ENCODE measurements at regions not wholly inside any gene's neighbourhood (a gene's known extent, or its start where the extent isn't known, plus 50 kb on each side); places are given as distances from the start of the nearest gene placed in this dataset.

DNA sequence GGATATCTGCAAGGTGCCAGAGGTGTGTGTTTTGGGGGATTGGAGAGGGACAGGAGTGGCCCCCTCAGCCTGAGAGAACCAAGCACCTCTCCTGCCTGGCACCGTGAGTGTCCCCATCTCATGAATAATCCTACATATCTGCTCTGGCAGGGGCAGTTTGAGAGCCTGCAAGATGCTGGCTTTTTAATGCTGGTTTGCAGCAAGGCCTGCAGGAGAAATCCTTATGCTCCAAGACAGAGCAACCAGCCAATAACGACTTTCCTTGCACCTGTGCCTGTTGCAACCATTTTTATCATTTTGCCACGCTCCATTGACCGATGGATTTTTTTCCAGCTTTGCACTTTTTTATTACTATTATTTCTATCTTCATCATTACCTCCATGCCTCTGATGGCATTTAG is 259.4 kb upstream of the SKOR2 start:
- DNase-seq, result no peak
- no peaks in the 10 kb centered on the region for H3K9me3 ChIP-seq
- TF ChIP-seq, protein P1, sequence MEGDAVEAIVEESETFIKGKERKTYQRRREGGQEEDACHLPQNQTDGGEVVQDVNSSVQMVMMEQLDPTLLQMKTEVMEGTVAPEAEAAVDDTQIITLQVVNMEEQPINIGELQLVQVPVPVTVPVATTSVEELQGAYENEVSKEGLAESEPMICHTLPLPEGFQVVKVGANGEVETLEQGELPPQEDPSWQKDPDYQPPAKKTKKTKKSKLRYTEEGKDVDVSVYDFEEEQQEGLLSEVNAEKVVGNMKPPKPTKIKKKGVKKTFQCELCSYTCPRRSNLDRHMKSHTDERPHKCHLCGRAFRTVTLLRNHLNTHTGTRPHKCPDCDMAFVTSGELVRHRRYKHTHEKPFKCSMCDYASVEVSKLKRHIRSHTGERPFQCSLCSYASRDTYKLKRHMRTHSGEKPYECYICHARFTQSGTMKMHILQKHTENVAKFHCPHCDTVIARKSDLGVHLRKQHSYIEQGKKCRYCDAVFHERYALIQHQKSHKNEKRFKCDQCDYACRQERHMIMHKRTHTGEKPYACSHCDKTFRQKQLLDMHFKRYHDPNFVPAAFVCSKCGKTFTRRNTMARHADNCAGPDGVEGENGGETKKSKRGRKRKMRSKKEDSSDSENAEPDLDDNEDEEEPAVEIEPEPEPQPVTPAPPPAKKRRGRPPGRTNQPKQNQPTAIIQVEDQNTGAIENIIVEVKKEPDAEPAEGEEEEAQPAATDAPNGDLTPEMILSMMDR (IDR thresholded peaks at IDR 0.05; ENCODE audit: low read depth, low read length), result no peak
- H3K4me1 ChIP-seq, result no peaks in the 10 kb centered on the region
- no peaks in the 10 kb centered on the region for H3K36me3 ChIP-seq
- no peak overlapping the region for H3K4me3 ChIP-seq (ENCODE audit: low read depth, low read length)
- H3K27me3 ChIP-seq, result no peaks in the 10 kb centered on the region

DNA sequence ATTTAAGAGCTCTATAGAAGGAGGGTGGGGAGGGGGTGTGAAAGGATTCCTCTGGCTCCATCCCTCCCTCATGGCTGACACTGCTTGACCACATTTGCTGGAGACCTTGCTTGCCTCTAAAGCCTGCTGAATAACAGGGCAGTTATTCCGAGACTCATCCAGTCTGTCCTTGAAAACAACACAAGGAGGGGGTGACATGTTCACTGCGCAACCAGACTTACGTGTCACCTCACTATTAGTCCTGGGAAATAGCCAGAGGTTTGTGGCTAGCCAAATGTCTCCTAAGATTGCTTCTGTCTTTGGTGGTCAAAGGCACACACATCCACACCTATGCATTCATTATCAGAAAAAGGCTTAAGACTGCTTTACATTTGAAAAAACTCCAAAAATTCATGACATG is 256.2 kb upstream of the SKOR2 start:
- no peaks in the 10 kb centered on the region for H3K27me3 ChIP-seq
- no peaks in the 10 kb centered on the region for H3K36me3 ChIP-seq
- TF ChIP-seq, protein P1 (IDR thresholded peaks at IDR 0.05; ENCODE audit: low read depth, low read length), result no peak
- no peak overlapping the region for H3K4me3 ChIP-seq (ENCODE audit: low read depth, low read length)
- H3K4me1 ChIP-seq, result no peaks in the 10 kb centered on the region
- H3K9me3 ChIP-seq, result no peaks in the 10 kb centered on the region
- no peak for DNase-seq

DNA sequence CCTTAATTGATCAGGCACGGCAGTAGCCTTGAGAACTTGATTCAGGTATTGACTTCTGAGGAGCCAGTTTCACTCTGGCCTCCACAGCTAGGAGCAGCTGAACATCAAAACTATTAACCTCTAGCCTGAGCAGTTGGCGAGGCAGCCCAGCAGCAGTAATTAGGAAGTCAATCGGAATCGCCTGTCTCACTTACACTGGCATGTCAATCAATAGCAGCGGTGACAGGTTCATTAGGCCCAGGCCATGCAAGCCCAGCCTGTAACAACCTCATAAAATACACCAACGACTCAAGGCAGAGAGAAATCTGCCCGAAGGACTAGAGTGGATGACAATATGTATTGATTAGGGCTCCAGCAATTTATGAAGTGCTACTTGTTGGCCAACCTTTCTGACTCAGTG is 255.4 kb upstream of the SKOR2 start:
- no peaks in the 10 kb centered on the region for H3K4me1 ChIP-seq
- H3K4me3 ChIP-seq (ENCODE audit: low read depth, low read length), result no peak overlapping the region
- H3K36me3 ChIP-seq, result no peaks in the 10 kb centered on the region
- H3K27me3 ChIP-seq, result no peaks in the 10 kb centered on the region
- TF ChIP-seq, protein P1 (IDR thresholded peaks at IDR 0.05; ENCODE audit: low read depth, low read length), result no peak
- H3K9me3 ChIP-seq, result no peaks in the 10 kb centered on the region
- no peak for DNase-seq

DNA sequence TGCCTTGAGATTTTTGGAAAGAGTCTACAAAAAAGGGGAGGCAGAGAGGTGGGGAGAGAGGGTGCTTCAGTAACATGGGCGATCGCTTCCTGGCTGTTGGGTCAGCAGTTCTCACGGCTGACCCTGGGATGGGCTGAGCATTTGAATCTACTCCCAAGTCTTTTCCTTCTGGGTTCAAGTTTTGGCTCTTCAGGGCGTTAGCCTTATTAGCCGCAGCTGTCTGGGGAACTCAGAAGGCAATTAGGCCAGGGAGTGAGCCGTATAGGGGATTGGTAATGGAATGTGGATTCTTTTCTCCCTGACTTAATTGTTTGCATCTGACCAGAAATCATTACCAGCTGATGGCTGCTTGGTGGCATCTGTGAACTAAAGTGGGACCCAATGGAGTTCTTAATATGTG is 250.5 kb upstream of the SKOR2 start:
- Histone ChIP-seq H3K4me1 (no peaks in the 10 kb centered on the region), H3K4me3 (ENCODE audit: low read depth, low read length) (no peak overlapping the region), H3K9me3 (no peaks in the 10 kb centered on the region), H3K27me3 (no peaks in the 10 kb centered on the region), H3K36me3 (no peaks in the 10 kb centered on the region)
- TF ChIP-seq, protein P1 (IDR thresholded peaks at IDR 0.05; ENCODE audit: low read depth, low read length), result no peak
- no peak for DNase-seq

DNA sequence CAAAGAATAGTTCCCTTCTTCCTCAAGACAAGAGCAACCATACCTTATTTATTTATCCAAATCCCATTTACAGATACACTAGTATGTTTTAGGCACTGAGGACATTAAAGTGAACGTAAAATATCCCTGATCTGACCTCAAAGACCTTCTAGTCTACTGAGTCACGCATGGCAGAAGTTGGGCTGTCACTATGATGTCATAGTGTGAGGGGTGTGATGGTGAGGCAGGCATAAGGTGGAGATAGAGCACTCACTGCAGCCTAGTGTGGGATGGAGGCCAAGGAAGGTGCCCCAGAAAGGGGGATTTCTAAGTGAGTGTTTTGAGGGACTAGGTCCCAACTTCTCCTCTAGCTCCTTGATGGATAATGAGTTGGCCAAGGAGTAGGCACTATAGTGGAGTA is 249.5 kb upstream of the SKOR2 start:
- DNase-seq, result no peak
- Histone ChIP-seq H3K4me3 (ENCODE audit: low read depth, low read length) (no peak overlapping the region), H3K4me1 (no peaks in the 10 kb centered on the region), H3K27me3 (no peaks in the 10 kb centered on the region), H3K9me3 (no peaks in the 10 kb centered on the region), H3K36me3 (no peaks in the 10 kb centered on the region)
- TF ChIP-seq, protein P1 (IDR thresholded peaks at IDR 0.05; ENCODE audit: low read depth, low read length), result no peak

DNA sequence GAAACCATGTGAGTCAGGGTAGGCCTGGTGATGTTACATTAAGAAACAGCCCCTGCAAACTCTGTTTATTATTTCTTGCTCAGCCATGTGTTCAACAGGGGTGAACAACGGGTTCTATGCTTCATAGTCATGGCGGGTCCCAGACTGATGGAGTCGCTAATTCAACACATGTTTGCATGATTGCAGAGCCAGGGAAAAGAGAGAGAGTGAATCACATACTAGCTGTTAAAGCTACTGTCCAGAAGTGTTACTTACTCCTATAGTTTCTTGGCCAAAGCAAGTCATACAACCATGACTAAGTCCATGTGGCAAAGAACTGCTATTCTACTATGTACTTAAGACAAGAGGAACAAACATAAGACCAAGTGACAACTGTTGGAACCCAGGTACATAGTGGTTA is 241.2 kb upstream of the SKOR2 start:
- Histone ChIP-seq H3K36me3 (no peaks in the 10 kb centered on the region), H3K4me1 (no peaks in the 10 kb centered on the region), H3K4me3 (ENCODE audit: low read depth, low read length) (no peak overlapping the region), H3K27me3 (no peaks in the 10 kb centered on the region), H3K9me3 (no peaks in the 10 kb centered on the region)
- TF ChIP-seq, protein P1 (IDR thresholded peaks at IDR 0.05; ENCODE audit: low read depth, low read length), result no peak
- DNase-seq, result no peak
